ENCODE measurements at regions not wholly inside any gene's neighbourhood (a gene's known extent, or its start where the extent isn't known, plus 50 kb on each side); places are given as distances from the start of the nearest gene placed in this dataset.
"Not testable (repeated sequence)": the region's sequence is repeated elsewhere in the genome, so short reads cannot be mapped to it uniquely, and the experiment has no call there.

DNA sequence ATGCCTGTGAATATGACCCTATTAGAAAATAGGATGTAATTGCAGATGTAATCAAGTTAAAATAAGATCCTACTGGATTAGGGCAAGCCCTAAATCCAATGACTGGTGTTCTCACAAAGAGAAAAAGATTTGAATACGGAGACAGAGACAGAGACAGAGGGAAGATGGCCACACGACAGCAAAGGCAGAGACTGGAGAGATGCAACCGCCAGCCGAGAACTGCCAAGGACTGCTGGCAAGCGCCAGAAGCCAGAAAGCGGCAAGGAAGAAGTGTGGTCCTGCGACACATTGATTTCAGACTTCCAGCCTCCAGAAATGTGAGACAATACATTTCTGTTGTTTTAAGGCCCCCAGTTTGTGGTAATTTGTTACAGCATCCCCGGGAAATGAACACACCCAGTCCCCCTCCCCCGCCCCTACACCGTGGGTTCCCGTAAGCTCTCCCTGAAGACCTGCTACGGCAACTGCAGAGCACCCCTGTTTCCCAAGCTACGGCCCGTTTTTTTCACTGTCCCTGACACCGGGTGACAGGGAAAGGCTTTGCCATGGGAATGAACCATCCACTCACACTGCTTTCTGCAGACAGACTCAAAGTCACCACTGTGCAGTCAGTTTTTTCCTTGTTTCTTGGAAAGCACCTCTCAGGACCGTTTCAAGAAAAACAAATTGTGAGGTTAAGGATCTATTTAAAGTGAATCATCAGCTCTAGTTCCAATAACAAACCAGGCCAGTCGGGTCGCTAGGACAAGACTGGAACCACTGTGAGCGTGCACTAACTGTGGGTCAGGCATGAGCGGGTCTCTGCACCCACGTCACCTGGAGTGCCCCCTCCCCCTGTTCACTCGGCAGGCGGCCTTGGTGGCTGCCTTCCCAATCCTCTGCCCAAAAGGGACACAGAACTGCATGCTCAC is 199.2 kb upstream of the IRF2BP2 start:
- H3K36me3 Mint-ChIP-seq (ENCODE audit: low read depth); H3K27me3 Mint-ChIP-seq (ENCODE audit: insufficient read depth); DNase-seq (ENCODE audit: low spot score); H3K4me3 Mint-ChIP-seq; intact Hi-C loops (cut with micrococcal nuclease); H3K27ac Mint-ChIP-seq; H3K4me1 Mint-ChIP-seq (ENCODE audit: low read depth); H3K9me3 Mint-ChIP-seq: not testable (repeated sequence)

- H3K27ac Mint-ChIP-seq; H3K27me3 Mint-ChIP-seq (ENCODE audit: insufficient read depth); intact Hi-C loops (cut with micrococcal nuclease); H3K36me3 Mint-ChIP-seq (ENCODE audit: low read depth); H3K4me1 Mint-ChIP-seq (ENCODE audit: low read depth); H3K9me3 Mint-ChIP-seq; DNase-seq (ENCODE audit: low spot score); H3K4me3 Mint-ChIP-seq: not testable (repeated sequence)
Observed at GRCh38 chr1:234808459-234808858, 198.5 kb upstream of the IRF2BP2 start.

GRCh38 chr1:234807705-234808104 is 197.7 kb upstream of the IRF2BP2 start:
- H3K4me1 Mint-ChIP-seq (ENCODE audit: low read depth); intact Hi-C loops (cut with micrococcal nuclease); H3K9me3 Mint-ChIP-seq; H3K4me3 Mint-ChIP-seq; H3K27me3 Mint-ChIP-seq (ENCODE audit: insufficient read depth); H3K36me3 Mint-ChIP-seq (ENCODE audit: low read depth); DNase-seq (ENCODE audit: low spot score); H3K27ac Mint-ChIP-seq: not testable (repeated sequence)

- H3K4me1 Mint-ChIP-seq (ENCODE audit: low read depth); H3K27ac Mint-ChIP-seq; H3K9me3 Mint-ChIP-seq; H3K4me3 Mint-ChIP-seq; DNase-seq (ENCODE audit: low spot score); H3K36me3 Mint-ChIP-seq (ENCODE audit: low read depth); H3K27me3 Mint-ChIP-seq (ENCODE audit: insufficient read depth); intact Hi-C loops (cut with micrococcal nuclease): not testable (repeated sequence)
Observed at GRCh38 chr1:234802586-234802985, 192.6 kb upstream of the IRF2BP2 start.

DNA sequence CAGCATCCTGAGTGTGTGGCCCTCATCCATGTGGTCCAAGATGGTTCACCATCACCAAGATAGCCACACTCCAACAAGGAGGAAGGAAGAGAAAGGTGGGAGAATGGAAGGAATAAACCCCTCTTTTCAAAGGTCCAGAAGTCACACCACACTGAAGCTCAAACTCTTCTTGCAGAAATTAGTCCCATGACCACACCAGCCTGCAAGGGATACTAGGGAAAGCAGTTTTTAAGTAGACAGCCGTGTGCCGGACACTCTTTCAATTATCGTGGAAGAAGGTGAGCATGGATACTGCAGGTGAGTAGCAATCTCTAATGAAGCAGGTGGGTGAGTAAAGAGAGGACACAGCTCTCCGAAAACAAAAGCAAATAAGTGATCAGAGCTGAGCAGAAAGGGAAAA is 191.7 kb upstream of the IRF2BP2 start:
- intact Hi-C loops (cut with micrococcal nuclease); H3K4me1 Mint-ChIP-seq (ENCODE audit: low read depth); DNase-seq (ENCODE audit: low spot score); H3K4me3 Mint-ChIP-seq; H3K27me3 Mint-ChIP-seq (ENCODE audit: insufficient read depth); H3K9me3 Mint-ChIP-seq; H3K36me3 Mint-ChIP-seq (ENCODE audit: low read depth): not testable (repeated sequence)
- H3K27ac Mint-ChIP-seq = peak overlapping the region; percentile 29

DNA sequence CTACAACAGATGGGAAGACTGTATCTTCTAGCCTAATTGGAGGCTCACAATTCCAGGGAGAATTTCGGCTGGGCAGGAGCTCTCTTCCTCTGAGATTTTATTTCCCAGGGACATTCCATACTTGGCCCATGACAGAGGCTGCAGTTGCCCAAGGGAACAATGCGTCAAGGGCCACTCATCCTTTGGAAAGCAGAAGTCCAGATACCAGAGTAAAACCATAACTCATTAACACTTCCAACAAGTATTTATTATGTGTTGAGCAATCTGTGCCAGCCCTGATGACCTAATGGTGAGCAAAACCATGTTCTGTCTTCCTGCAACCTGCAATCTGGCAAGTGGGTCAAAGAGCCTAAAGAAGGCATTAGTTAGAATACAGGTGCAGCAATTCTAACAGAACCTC is 191.2 kb upstream of the IRF2BP2 start:
- H3K4me1 Mint-ChIP-seq (ENCODE audit: low read depth); H3K27me3 Mint-ChIP-seq (ENCODE audit: insufficient read depth); H3K4me3 Mint-ChIP-seq; DNase-seq (ENCODE audit: low spot score); intact Hi-C loops (cut with micrococcal nuclease); H3K36me3 Mint-ChIP-seq (ENCODE audit: low read depth); H3K27ac Mint-ChIP-seq; H3K9me3 Mint-ChIP-seq: not testable (repeated sequence)

- H3K4me1 Mint-ChIP-seq (ENCODE audit: low read depth); DNase-seq (ENCODE audit: low spot score); H3K36me3 Mint-ChIP-seq (ENCODE audit: low read depth); H3K9me3 Mint-ChIP-seq; H3K4me3 Mint-ChIP-seq; H3K27ac Mint-ChIP-seq; intact Hi-C loops (cut with micrococcal nuclease); H3K27me3 Mint-ChIP-seq (ENCODE audit: insufficient read depth): not testable (repeated sequence)
Observed at GRCh38 chr1:234800563-234800962, 190.6 kb upstream of the IRF2BP2 start.

DNA sequence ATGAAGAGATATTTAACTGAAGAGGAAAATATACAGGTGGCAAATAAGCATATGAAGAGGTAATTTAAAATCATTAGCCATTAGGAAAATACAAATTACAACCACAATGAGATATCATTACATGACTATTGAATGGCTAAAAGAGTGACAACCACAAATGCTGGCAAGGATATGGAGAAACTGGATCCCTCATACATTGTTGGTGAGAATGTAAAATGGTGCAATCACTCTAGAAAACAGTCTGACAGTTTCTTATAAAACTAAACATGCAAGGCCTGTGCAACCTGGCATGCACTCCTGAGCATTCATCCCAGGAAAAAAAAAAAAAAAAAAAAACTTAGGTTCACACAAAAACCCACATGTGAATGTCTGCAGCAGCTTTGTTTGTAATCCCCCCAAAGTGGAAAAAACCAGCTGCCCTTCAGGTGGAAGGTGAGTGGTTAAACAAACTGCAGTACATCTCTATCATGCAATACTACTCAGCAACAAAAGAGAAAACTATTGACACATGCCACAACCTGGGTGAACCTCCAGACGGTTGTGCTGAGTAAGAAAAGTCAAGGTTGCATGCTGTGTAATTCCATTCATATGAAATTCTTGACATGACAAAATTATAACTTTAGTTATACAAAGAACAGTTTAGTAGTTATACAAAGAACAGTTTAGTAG is 189.2 kb upstream of the IRF2BP2 start:
- H3K4me3 Mint-ChIP-seq; H3K4me1 Mint-ChIP-seq (ENCODE audit: low read depth); H3K36me3 Mint-ChIP-seq (ENCODE audit: low read depth); H3K27ac Mint-ChIP-seq; H3K9me3 Mint-ChIP-seq; intact Hi-C loops (cut with micrococcal nuclease); H3K27me3 Mint-ChIP-seq (ENCODE audit: insufficient read depth); DNase-seq (ENCODE audit: low spot score): not testable (repeated sequence)

DNA sequence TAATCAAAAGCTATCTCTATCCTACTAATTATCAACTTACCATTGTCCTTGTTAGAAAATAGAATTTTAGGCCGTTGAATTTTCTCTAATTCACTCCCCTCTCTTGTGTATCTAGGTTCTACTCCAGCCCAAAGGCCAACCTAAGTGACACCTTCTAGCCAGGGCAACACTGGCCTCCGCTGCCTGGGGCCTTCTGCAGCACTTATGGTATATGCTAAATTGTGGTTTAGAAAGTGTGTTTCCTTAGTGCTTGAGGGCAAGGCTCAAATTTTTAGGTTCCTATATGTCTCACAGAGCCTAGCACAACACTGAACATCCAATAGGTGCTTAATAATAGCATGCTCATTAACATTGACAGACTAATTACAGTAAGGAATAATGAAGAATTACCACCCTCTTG is 187.2 kb upstream of the IRF2BP2 start:
- intact Hi-C loops (cut with micrococcal nuclease); H3K9me3 Mint-ChIP-seq; H3K36me3 Mint-ChIP-seq (ENCODE audit: low read depth); H3K27ac Mint-ChIP-seq; H3K4me3 Mint-ChIP-seq; H3K4me1 Mint-ChIP-seq (ENCODE audit: low read depth); H3K27me3 Mint-ChIP-seq (ENCODE audit: insufficient read depth); DNase-seq (ENCODE audit: low spot score): not testable (repeated sequence)

DNA sequence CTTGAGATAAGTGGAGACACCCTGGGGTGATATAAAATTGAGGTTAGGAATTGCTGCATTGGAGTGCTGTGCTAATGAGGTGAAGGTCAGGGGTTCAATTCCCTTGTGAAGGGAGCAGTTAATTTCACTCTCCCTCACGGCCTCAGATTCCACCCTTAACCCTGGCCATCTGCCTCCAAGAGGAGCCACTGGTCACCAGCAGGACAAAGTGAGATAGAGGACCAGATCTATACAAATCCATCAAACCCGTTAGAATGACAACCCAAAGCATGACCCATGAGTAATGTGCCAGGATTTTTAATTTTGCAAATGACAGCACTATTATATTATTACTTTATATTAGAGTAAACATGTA is 186.4 kb upstream of the IRF2BP2 start:
- intact Hi-C loops (cut with micrococcal nuclease); H3K27me3 Mint-ChIP-seq (ENCODE audit: insufficient read depth); H3K4me1 Mint-ChIP-seq (ENCODE audit: low read depth); DNase-seq (ENCODE audit: low spot score); H3K4me3 Mint-ChIP-seq; H3K27ac Mint-ChIP-seq; H3K9me3 Mint-ChIP-seq; H3K36me3 Mint-ChIP-seq (ENCODE audit: low read depth): not testable (repeated sequence)

- not testable (repeated sequence) for H3K36me3 Mint-ChIP-seq (ENCODE audit: low read depth); H3K9me3 Mint-ChIP-seq
Observed at GRCh38 chr1:234795711-234796437, 185.9 kb upstream of the IRF2BP2 start.

DNA sequence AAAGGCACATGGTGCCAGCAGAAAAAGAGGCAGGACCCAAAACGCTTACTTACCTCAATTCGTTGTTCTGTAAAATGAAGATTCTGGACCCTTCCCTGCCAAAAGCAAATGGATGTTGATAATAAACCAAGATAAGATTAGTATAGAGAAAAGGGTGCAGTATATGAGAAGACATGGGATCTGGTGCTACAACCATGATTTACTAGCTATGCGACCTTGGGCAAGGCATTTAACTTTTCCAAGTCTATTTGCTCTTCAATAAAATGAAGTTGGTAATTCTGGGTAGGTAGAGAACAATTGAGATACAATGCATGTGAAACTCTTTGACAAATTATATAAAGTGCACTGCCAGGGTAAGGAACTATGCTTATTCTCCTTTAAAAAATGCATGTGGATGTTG is 185.0 kb upstream of the IRF2BP2 start:
- H3K27me3 Mint-ChIP-seq (ENCODE audit: insufficient read depth); H3K4me1 Mint-ChIP-seq (ENCODE audit: low read depth); H3K27ac Mint-ChIP-seq; H3K4me3 Mint-ChIP-seq; H3K36me3 Mint-ChIP-seq (ENCODE audit: low read depth); intact Hi-C loops (cut with micrococcal nuclease); DNase-seq (ENCODE audit: low spot score); H3K9me3 Mint-ChIP-seq: not testable (repeated sequence)

More at GRCh38 chr1:234795711-234796437, 185.9 kb upstream of the IRF2BP2 start:
- intact Hi-C loops (cut with micrococcal nuclease); H3K4me3 Mint-ChIP-seq; H3K27me3 Mint-ChIP-seq (ENCODE audit: insufficient read depth); DNase-seq (ENCODE audit: low spot score); H3K27ac Mint-ChIP-seq; H3K4me1 Mint-ChIP-seq (ENCODE audit: low read depth): not testable (repeated sequence)

DNA sequence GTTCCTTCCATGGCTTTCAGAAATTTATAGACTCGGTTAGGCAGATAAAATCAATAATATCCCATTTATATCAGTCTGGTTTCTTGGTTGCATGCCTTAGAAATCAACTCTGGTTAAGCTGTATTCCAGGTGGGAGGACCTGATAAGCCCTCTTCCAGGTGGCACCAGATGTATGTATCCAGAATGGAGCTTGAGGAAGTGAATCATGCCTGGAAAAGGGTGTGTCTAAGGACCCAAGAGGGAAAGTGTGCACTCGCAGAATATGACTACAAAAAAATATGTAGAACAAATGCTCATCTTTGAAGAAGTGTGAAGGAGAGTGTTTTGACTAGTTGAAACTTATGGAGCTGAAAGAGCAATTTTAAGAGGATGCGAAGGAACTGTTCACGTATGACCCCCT is 184.5 kb upstream of the IRF2BP2 start:
- not testable (repeated sequence) for H3K4me1 Mint-ChIP-seq (ENCODE audit: low read depth); H3K27me3 Mint-ChIP-seq (ENCODE audit: insufficient read depth)

More for the DNA sequence above, 184.5 kb upstream of the IRF2BP2 start:
- H3K9me3 Mint-ChIP-seq; intact Hi-C loops (cut with micrococcal nuclease); H3K36me3 Mint-ChIP-seq (ENCODE audit: low read depth); H3K4me3 Mint-ChIP-seq; DNase-seq (ENCODE audit: low spot score); H3K27ac Mint-ChIP-seq: not testable (repeated sequence)
